AG04450 (cell line): ENCODE measurements at regions not wholly inside any gene's neighbourhood (a gene's known extent, or its start where the extent isn't known, plus 50 kb on each side); places are given as distances from the start of the nearest gene placed in this dataset.

Experiments used
- CTCF ChIA-PET: fragments of 300-600, 350-600 bp; formaldehyde crosslinking; extraction: SDS; loops from one replicate; lab custom pipeline; 2022; ENCODE audit warnings: antibody characterized with exemption, inconsistent platforms; lab: Charles Lee
- POLR2A ChIA-PET: fragments of 350-600 bp; formaldehyde crosslinking; extraction: SDS; loops from one replicate; lab custom pipeline; 2021; ENCODE audit warnings: antibody characterized with exemption, inconsistent platforms; lab: Yijun Ruan, JAX
- DNase-seq: peaks from one replicate; pipeline ENCODE4 v3.0.0-alpha.2; 2011; ENCODE audit warnings: low read depth, low spot score
- H3K27ac ChIP-seq: one replicate; pipeline ENCODE4 v1.5.1; 2012; ENCODE audit warnings: low read depth, low read length, control low read depth
- H3K27me3 ChIP-seq: one replicate; pipeline ENCODE4 v1.6.0; 2012; ENCODE audit warnings: low read length; ENCODE audit not compliant: control insufficient read depth, insufficient read depth
- H3K4me3 ChIP-seq: 2 replicates; pipeline ENCODE4 v1.5.1; 2011; ENCODE audit warnings: mild to moderate bottlenecking, low read depth, low read length, control low read depth
- H3K9me3 ChIP-seq: 2 replicates; pipeline ENCODE4 v1.5.1; 2012; ENCODE audit warnings: low read length; ENCODE audit not compliant: control insufficient read depth, insufficient read depth
- TF ChIP-seq, protein P1 (sequence below): IDR thresholded peaks from 2 replicates; pipeline ENCODE4 v1.5.1; 2011; ENCODE audit warnings: low read depth, low read length, control low read depth, inconsistent platforms

DNA sequence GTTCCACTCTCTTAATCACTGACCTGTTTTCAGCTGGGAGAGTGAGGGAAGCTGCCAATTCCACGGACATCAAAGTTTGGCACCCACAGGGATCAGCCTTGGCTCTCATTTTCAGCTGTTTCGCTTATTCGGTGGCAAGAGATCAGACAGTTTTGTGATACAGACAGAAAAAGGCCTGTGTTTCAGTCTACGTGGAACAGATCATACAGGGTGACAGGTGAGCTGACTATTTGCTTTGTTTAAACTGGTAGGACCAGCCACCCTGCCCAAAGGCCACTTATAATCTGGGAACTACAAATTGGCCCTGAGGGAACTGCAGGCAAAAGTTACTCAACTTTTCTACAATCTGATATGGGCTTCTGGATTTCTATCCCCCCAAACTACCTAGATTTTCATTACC, 128.6 kb downstream of the ZNF467 start:
- ChIA-PET POLR2A (no interaction called here), CTCF (no interaction called here)
- Histone ChIP-seq H3K9me3 (no peaks in the 10 kb centered on the region), H3K4me3 (no peak overlapping the region), H3K27me3 (peaks cover 2% of the 10 kb centered on the region), H3K27ac (no peak overlapping the region)
- DNase-seq: no peak
- TF ChIP-seq, protein P1, sequence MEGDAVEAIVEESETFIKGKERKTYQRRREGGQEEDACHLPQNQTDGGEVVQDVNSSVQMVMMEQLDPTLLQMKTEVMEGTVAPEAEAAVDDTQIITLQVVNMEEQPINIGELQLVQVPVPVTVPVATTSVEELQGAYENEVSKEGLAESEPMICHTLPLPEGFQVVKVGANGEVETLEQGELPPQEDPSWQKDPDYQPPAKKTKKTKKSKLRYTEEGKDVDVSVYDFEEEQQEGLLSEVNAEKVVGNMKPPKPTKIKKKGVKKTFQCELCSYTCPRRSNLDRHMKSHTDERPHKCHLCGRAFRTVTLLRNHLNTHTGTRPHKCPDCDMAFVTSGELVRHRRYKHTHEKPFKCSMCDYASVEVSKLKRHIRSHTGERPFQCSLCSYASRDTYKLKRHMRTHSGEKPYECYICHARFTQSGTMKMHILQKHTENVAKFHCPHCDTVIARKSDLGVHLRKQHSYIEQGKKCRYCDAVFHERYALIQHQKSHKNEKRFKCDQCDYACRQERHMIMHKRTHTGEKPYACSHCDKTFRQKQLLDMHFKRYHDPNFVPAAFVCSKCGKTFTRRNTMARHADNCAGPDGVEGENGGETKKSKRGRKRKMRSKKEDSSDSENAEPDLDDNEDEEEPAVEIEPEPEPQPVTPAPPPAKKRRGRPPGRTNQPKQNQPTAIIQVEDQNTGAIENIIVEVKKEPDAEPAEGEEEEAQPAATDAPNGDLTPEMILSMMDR: no peak

DNA sequence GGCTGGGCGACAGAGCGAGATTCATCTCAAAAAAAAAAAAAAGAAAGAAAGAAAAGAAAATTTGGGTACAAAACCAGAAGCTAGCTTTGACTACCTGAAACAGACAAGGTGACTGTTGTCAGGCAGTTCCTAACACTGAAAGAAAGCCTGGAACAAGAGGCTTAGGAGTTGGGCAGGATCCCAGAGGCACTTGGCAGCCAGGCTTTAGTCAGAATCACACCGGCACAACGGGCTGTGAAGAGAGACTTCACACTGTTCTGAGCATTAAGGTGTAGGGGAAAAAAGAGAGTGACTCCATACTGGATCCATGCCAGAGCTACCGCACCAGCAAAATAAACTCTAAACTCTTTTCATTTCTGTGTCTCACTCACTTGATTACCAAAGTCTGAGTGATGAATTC, 130.8 kb downstream of the ZNF467 start:
- Histone ChIP-seq H3K27me3 (peaks cover 2% of the 10 kb centered on the region), H3K27ac (no peak overlapping the region), H3K4me3 (no peak overlapping the region), H3K9me3 (no peaks in the 10 kb centered on the region)
- DNase-seq: no peak
- CTCF ChIA-PET: interaction anchor here (1.4 kb wide), 1 partner anchor 20 kb away, joined by 6 read pairs; no protein-coding TSS in a partner anchor
- POLR2A ChIA-PET: no interaction called here
- TF ChIP-seq, protein P1: no peak

DNA sequence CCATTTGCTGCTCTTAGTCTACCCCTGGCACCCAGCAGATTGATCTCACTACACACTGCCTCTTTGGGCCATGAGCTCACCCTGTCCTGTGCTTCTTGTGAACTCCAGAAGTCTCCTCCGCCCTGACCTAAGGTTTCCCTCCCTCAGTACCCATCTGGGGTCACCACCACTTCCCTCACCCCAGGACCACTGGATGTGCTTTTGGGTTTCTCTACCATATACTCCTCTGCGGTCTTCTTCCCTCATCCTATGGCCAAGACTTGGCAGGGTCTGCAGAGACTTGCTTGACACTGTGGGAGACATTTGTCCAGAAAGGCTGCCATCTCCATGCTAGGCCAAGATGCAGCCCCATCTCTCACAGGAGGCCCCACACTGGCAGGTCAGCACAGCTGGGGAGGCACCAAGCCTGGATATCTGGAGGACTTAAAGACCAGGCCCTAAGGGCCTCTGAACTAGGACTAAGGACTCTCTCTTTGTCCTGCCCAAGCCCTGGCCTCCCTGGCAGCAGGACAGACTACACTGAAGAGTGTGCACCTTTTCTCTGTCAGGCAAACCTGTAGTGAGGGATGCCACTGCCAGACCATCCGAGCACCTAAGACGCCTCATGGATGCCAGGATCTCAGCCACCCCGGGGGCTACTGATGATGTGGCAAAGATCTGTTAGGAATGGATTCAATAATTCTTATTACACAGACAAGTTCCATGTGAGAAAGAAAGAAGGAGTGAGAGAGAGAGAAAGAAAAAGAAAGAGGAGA, 134.6 kb downstream of the ZNF467 start:
- TF ChIP-seq, protein P1: no peak
- no peak overlapping the region for H3K27ac ChIP-seq
- no peak overlapping the region for H3K4me3 ChIP-seq
- no peaks in the 10 kb centered on the region for H3K9me3 ChIP-seq
- DNase-seq: no peak
- POLR2A ChIA-PET: no interaction called here
- CTCF ChIA-PET: interaction anchor here (1.1 kb wide), 1 partner anchor 14 kb away, joined by 3 read pairs; no protein-coding TSS in a partner anchor
- no peaks in the 10 kb centered on the region for H3K27me3 ChIP-seq

DNA sequence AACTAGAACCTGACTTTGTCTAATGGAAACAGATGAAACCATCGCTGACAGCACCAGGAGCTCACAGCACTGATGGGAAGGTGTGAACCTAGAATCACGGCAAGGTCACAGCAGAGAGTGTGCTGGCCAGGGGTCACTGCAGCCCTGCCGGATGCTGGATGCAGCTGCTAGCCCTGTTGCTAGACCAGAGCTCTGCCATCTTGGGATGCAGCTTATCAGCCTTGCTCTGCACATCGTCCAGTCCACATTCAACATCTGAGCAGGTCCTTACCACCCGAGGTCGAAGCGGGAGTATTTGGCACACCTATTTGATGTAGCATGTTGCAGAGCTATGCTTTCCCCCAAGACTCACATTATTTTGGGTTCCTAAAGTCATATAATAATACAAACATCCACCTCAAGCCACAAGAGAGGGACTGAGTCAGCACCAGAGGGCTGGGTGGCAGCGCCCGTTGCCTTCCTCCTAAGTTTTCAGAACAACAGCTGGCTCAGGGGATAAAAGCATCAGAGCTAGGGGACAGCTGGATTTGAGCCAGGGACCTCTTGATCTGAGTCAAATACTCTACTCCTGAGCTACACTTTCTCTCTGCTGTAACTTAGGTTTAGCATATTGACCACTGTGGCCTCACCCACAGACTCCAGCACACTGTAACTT, 135.3 kb downstream of the ZNF467 start:
- CTCF ChIA-PET: interaction anchor here (1.1 kb wide), 1 partner anchor 13 kb away, joined by 3 read pairs; no protein-coding TSS in a partner anchor
- TF ChIP-seq, protein P1: no peak

More for the DNA sequence above, 135.3 kb downstream of the ZNF467 start:
- H3K9me3 ChIP-seq: no peaks in the 10 kb centered on the region
- no peak for DNase-seq
- no peak overlapping the region for H3K4me3 ChIP-seq
- no peaks in the 10 kb centered on the region for H3K27me3 ChIP-seq
- POLR2A ChIA-PET: no interaction called here
- no peak overlapping the region for H3K27ac ChIP-seq
